HG02973 (cell line): ENCODE measurements at regions not wholly inside any gene's neighbourhood (a gene's known extent, or its start where the extent isn't known, plus 50 kb on each side); places are given as distances from the start of the nearest gene placed in this dataset.

Experiments used
- ATAC-seq: cut with Tn5 transposase; IDR thresholded peaks from one replicate; pipeline ENCODE4 v1.9.1; 2021; ENCODE audit warnings: moderate library complexity; ENCODE audit not compliant: unreplicated experiment

DNA sequence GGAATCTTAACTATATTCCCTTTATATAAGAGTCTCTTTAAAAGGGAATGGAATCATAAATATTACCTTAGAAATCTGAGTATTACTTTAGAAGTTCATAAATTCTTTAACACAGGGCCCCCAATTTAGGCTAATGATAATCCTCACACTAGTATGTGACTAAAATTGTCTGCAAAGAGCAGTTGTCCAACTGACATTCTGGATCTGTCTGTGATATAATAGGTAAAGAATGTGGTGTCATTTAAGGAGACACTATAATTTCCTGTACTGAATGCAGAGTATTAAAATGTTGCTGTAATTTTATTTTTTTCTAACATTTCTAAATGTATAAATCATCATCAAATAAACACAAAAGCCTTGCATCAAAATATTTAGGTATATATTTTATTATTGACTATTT lies 128.5 kb upstream of the DST start:
- ATAC-seq: no peak

GRCh38 chr6:56770011-56770520 lies 127.4 kb upstream of the DST start:
- no peak for ATAC-seq

- no peak for ATAC-seq
Measured at GRCh38 chr6:56767892-56768531, 125.3 kb upstream of the DST start.

GRCh38 chr6:56767435-56767834 lies 124.7 kb upstream of the DST start:
- no peak for ATAC-seq

DNA sequence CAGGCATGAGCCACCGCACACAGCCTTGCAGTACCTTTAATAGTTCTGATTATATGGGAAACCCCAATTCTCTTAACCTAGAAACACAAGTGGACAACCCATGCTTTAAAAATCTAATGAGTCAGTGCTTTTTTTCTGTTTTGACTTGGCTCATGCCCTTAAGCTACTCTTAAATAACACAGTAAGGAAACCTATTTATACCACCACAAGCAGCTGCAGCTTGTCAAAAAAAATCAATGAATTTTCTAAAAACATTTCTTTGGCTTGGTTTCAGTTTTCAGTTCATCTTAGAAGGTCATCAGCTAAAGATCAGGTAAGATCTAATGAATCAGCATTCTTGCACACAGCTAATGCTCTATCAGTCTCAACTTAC lies 124.1 kb upstream of the DST start:
- peak; percentile 81 for ATAC-seq

DNA sequence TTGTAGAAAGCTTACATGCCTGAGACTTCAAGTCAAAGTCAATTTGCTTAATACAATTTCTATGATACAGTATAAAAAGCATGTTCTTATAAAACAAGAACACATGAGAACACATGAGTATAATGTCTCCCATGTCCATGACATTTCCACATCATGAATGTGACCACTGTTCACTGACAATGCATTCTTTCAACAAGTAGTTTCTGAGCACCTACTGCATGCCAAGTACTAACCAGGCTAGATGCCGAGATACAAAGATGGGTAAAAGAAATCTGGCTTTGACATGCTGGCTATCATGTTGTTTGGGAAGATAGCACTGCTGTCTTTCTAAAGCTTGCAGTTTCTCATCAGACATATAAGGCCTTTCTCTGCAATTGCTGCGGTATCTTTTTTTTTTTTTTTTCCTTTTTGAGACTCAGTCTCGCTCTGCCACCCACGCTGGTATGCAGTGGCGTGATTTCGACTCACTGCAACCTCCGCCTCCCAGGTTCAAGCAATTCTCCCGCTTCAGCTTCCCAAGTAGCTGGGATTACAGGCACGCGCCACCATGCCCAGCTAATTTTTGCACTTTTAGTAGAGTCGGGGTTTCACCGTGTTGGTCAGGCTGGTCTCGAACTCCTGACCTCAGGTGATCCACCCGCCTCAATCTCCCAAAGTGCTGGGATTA lies 123.6 kb upstream of the DST start:
- no peak for ATAC-seq

DNA sequence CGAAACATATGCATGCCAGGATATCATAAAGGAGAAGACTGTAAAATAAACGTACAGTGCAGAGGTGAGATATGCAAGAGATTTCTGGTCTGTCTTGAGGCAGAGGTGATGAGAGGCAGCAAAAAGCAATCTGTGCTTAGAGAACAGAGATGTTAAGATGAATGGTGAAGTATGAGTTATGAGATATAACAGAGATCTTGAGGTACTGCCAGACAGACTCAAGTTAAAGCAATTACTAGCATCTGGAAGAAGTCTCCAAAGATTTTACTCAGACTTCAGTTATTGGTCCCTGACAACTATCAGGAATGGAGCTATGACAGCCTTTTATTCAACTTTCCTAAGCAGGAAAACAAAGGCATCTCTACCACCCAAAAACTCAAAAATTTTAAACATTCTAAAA lies 122.8 kb upstream of the DST start:
- no peak for ATAC-seq

DNA sequence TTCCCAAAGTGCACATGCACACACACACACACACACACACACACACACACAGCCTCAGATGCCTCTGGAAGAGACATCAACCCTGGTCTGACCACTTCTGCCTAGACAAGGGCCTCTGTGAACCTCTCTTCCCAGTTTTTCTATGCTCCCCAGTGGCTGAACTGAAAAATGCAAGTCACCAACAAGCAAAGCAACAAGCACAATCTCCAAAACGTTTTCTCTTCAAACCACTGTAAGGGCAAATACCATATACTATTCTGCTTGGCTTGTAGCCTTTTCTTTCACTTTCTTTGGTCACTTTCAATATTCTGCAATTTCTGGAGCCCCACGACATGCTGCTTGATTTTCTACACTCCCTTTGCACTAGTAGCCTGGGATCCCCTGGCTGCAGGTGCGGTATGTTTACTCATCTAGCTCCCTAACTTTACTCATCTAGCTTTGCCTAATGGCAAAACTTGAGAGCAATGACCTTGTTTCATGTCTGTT lies 121.4 kb upstream of the DST start:
- ATAC-seq: peak; percentile 55

DNA sequence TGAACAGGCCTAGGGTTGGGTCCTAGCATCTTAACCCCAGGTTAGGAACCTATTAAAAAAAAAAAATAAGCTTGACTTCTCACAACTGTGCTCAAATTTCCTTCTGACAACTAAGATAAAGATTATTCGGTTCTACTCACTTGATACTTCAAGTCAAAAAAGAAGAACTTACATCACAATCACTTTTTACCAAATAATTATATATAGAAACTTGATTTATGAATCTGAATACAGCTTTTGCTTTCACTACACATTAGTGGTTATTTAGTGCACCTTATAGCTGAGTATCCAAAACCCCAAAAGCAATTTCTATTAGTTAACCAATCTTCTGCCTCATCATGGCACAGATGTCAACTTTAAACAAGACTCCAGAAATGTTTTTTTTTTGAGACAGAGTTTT lies 119.0 kb upstream of the DST start:
- no peak for ATAC-seq

DNA sequence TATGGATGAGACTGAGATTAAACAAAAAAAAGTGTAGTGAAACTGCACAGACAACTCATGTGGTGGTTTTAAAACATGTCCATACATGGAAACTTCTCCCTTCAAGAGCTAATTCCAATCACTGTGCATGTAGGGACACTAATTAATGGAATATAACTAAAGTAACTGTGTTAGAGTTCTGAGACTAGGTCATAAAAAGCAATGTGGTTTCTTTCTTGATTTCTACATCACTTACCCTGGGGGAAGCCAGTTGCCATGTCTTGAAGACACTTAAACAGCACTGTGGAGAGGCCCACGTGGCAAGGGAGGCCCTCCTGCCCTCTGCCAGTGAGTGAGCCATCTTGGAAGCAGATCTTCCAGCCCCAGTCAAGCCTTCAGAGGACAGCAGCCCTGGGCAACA lies 118.2 kb upstream of the DST start:
- ATAC-seq: no peak

GRCh38 chr6:56759521-56759920 lies 116.8 kb upstream of the DST start:
- no peak for ATAC-seq

- ATAC-seq: no peak
Measured at GRCh38 chr6:56758553-56758952, 115.9 kb upstream of the DST start.

DNA sequence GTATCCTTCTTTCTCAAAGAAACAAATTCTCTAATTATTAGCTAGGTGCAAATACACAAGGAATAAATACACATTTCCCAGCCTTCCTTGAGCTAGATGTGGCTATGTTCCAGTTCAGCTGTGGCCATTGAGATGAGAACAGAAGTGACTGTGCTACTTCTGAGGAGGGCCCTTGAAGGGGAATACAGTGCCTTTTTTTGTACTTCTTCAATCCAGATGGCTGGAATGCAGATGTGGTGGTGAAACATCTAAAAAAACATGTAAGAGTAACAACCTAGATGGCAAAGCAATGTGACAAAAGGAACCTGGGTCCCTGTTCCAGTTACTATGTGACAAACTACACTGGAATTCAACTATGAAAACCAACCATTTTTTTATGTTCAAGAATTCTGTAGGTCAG lies 115.4 kb upstream of the DST start:
- no peak for ATAC-seq

DNA sequence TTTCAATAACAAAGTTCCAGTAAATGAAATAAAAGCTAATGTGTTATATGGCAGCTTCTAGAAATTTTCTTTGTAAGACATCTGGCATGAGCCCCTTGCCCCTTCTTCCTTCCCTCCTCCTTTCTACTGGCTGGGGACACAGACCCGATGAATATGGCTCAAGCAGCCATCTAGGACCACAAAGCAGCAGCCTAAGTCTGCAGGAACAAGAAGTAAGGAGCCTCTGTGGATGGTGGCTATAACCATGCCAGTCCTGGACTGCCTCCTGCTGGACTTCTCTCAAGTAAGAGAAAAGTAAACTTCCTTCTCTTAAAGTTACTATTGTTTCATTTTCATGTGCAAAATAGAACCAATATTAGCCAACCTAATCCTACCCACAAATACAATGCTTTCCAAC lies 114.9 kb upstream of the DST start:
- ATAC-seq: peak; percentile 34

GRCh38 chr6:56756791-56757587 lies 114.3 kb upstream of the DST start:
- no peak for ATAC-seq

DNA sequence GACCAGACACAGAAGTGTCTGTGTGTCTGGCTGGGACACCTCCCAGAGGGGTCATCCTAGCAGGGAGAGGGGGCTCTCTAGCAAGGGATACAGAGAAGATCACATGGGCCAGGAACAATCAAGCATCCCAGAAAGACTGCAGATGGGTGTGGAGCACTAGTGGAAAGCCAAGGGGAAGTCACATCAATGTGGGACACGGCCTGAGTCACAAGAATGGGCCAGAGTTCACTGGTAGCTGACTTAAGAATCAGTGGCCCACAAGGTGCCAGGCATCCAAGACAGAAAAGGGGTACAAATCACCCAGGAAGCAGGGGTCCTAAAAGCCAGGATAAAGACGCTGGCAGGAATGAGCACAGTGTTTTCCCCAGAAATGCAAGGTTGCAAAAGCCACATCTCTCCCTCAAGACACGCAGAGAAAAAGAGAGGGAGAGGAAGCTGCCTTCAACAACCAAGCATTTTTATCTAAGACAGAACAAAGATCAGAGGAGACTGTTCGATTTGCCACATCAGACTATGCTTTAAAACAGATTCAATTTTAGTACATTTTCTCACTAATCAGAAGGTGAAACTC lies 113.6 kb upstream of the DST start:
- ATAC-seq: no peak

GRCh38 chr6:56755040-56755439 lies 112.4 kb upstream of the DST start:
- ATAC-seq: no peak

DNA sequence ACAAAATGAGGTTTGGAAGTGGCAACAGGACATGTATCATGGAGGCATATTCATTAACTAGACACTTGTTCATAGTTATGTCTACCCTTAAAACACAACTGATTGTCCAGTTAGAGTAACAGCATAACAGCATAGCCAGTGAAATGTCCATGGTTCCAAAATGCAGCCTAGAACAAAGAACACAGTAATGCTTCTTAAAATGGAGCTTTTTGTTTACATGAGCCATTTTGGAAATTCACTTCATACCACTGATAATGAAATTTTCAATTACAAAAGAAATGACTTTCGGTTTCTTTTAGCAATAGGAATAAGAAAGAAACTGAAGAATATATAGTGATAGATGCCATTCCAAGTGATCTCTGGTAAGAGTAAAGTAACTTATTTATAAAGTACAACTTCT lies 111.1 kb upstream of the DST start:
- ATAC-seq: no peak

DNA sequence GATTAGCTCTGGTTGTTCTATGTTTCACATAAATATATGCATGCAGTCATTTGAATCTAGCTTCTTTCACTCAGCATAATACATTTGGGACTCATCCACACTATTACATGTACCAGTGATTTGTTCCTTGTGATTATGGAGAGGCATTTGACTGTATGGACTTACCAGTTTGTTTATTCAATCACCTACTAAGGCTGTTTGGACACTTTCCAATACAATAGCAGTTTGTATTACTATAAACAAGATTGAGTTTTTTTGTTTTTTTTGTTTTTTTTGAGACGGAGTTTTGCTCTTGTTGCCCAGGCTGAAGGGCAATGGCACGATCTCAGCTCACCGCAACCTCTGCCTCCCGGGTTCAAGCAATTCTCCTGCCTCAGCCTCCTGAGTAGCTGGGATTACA lies 109.8 kb upstream of the DST start:
- no peak for ATAC-seq

DNA sequence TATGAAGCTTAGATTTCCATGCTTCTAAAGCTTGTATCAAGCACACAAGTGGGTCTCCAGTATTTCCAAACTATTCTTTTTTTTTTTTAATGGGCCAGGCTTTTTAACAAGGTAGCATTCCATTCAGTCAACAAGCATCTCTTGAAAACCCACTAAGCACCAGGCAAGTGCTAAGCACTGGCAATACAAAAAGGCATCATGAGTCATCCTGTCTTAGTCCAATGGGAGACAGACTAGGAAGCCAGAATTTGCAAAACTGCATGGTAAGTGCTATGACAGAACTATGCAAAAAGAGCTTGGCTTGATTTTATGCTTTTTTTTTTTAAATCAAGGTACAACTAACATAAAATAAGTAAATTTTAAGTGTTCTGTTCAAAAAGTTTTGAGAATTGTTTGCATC lies 109.3 kb upstream of the DST start:
- ATAC-seq: no peak

DNA sequence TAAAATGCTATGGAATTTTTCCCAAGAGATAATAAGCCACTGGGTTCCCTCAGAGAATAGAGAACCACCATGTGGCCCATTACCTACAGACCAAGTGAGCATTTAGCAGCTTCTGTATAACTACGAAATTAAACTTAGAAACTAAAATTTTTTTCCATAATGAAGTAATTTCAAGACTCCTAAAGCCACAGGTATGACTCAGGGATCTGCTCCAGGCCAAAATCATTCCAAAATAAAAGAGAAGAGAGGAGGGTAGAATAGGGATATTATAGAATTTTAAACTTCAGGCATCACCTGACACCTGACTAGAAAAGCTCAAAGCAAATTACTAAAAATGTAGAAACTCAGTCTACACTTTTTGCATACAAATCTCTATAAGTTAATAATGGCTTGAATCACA lies 108.9 kb upstream of the DST start:
- ATAC-seq: no peak

DNA sequence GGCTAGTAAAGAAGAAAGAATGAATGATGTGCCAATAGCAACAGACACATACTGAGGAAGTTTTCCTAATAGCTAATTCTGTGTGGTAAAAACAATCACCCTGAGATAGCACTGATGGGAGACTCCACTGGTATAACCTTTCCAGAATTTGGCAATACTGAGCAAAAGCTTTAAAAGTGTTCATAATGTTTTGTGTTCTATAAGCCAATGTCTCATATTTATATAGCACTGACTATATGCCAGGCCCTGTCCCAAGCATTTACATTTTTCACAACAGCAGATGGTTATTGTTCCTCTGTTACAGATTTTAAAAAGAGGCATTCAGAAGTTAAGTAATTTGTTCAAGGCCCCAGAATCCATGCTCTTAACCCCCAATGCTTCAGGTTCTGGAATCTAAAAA lies 108.0 kb upstream of the DST start:
- no peak for ATAC-seq
